ENCODE measurements at regions not wholly inside any gene's neighbourhood (a gene's known extent, or its start where the extent isn't known, plus 50 kb on each side); places are given as distances from the start of the nearest gene placed in this dataset.
"Not testable (repeated sequence)": the region's sequence is repeated elsewhere in the genome, so short reads cannot be mapped to it uniquely, and the experiment has no call there.

DNA sequence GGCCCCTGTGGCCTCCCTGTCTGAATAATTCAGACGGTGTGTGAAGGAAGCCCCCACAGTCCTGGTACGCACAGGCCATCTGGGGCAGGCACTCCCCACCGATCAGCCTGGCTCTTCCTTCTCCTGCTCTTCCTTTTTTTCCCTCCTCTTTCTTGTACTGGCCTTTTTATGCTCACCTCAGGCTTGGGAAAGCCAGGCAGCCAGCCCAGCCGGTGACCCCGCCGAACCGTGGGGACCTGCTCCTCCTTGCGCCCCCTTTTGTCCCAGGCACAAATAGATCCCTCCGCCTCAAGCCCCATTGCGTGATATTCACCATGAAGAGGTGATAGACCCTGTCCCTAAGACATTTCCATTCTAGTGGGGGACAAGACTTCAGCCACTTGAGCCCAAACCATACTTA lies 80.2 kb upstream of the BRD7 start:
- DNase-seq = no peak

DNA sequence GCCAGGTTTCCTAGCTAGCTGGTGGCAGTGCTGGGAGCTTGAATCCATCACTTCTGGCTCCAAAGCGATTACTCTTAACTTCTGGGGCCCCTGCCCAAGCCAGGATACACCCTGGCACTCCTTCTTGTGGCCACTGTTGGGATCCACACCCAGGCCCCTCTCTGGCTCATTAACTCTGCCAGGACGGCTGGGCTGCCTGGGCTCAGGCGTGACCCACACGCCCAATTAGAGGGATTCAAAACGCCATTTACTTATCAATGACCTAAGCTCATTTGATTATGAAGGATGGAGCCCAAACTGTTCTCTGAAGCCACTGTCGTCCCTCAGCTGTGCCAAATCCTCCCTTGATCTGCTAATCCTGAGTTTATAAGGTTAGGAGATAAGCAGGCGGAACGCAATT lies 79.7 kb upstream of the BRD7 start:
- DNase-seq = no peak

DNA sequence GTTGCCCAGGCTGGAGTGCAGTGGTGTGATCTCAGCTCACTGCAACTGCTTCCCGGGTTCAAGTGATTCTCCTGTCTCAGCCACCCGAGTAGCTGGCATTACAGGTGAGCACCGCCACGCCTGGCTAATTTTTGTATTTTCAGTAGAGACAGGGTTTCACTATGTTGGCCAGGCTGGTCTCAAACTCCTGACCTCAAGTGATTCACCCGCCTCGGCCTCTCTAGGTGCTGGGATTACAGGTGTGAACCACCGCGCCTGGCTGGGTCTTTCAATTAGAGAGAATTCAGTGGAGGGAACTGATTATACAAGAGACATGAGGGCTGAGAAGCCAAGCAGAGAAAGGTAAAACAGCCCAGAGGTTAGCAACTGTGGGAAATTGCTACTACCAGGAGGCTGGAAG lies 78.6 kb upstream of the BRD7 start:
- not testable (repeated sequence) for DNase-seq

DNA sequence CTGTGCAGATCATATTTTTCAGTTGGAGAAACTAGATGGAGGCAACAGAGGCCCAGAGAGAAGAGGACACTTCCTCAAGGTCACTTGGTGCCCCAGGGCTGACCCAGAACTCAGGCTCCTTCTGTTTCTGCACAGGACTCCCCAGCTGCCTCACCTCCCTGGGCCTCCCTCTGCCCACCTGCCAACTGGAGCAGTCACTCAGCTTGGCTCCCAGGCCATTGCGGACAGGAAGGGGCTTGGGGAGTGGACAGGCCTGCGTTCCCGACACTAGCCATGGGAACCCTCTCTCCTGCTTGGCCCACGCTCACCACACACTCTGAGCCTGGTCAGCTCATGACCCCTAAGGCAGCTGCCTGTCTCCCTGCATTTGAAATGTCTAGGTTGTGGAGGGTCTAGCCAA lies 78.1 kb upstream of the BRD7 start:
- no peak for DNase-seq

DNA sequence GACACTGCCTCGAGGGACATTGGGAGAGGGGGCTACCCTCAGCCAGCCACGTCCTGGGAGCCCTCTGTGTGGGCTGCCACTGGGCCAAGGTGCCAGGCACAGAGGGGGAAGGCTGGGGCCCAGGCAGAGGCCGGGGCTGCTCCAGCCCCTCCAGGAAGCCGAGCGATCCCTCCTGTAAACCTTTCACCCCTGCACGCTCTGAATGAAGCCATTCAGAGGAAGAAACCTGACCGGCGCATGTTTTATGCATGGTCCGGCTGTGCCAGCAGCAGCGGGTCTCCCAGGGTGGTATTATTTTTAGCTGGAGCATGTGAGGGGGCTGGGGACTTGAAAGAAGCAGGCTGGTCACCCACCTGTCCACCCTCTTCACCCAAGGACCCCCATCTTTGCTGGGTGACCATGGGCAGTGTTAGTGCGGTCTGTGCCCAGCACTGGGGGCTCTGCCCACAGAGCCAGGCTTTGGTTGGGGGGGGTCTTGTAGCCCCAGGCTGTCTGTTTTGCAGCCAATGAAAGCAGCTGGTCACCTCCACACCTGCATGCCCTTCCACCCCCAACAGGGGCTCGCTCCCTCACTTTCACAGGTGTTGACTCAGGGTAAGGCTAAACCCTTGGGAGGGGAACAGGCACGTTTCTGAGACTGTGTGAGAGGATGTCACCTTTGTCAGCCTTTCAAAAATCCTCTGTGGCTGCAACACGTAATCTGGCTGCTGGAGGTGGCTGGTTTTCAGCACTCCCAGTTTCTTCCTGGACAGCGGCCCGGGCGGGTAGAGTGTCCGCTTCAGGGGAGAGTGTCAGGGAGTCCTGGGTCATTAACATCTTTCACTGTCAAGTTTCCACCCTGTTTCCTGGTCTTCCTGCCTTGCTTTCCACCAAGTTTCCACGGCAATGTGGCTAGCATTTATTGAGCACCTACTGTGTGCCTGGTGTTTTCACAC lies 77.1 kb upstream of the BRD7 start:
- no peak for DNase-seq

DNA sequence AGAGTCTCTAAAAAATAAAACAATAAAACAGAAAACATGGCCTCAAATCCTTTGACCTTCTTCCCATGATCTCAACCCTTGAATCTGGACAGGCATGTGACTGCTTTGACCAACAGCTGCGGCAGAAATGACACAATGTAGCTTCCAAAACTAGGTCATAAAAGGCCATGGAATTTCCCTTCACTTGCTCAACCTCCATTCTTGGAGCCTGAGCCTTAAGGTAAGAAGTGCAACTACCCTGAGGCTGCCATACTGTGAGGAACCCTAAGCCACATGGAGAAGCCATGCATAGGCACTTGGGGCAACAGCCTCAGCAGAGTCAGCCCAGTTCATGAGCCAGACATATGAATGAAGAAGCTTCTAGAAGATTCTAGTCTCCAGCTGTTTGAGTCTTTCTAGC lies 75.7 kb upstream of the BRD7 start:
- DNase-seq = no peak

DNA sequence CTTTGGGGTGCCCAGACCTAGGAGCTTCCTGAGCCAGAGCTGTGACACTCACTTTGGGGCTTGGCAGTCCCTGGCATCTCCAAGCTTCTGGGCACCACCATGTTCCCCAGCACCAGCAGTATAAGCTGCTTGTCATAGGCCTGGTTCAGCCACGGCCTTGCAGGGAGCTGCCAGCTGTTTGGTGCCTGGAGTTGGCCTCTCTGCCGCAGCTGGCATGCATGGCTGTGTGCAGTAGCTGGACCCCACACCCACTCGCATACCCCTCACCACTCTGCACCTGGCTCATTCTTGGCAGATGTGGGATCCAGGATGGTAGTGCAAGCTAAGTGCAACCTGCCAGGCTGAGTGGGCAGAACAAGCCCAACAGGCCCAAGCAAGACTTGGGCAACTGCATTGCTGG lies 73.4 kb upstream of the BRD7 start:
- DNase-seq = no peak

DNA sequence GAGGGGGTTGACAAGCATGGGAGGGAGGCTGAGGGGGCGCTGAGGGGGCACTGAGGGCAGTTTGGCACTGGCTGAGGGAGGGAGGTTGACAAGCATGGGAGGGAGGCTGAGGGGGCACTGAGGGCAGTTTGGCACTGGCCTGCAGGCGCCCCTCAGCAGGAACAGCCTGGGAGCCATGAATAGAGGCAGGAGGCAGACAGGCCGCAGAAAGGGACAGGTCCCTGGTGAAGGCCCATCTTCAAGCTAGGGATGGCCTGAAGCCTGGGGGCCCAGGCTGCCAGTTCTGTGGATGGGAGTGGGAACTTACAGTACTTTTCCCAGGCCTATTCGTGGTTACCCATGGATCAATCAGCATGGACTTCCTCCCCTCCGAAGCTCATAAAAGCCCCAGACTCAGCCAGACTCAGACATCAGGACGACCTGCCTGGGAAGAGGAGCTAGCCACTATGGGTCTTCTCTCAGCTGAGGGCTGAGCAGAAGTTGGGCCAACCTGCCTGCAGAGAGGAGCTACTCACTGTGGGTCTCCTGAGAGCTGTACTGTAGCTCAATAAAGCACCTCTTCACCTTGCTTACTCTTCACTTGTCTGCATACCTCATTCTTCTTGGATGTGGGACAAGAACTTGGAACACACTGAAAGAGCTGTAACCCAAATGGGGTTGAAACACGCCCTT lies 72.8 kb upstream of the BRD7 start:
- no peak for DNase-seq

DNA sequence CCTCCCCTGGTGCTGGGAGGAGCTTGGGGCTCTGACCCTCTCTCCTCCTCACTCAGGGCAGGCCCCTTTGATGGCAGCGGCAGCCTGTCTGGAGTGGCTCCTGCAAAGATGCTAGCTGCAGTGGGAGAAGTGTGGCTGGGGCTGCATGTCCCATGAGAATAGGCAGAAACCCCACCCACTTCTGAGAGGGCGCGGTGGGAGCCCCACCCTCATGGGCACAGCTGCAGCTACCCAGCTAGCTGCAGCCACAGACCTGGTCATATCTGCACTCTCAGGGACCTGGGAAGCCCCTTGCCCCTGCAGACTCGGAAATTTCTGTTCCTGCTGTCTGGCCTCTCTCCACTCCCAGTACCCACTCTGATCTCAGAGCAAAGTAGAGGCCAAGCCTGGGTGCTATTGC lies 72.2 kb upstream of the BRD7 start:
- DNase-seq = no peak

DNA sequence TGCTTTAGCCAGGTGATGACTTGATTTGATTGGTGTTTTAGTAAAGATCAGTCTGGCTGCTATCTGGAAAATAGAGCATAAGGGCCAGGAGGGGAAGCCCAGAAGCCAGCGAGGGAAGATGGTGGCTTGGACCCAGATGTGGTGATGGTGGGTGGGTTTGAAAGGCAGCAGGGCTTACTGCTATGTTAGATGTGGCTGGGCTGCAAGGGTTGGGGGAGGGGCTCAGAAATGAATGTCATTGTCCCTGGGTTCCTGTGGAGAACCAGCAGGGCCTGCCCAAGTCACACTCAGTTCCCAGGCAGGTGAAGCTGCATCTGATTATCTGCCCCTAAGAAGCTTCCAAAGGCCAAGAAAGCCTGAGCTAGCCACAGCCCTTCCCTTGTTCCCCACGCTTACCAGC lies 71.7 kb upstream of the BRD7 start:
- DNase-seq = no peak

DNA sequence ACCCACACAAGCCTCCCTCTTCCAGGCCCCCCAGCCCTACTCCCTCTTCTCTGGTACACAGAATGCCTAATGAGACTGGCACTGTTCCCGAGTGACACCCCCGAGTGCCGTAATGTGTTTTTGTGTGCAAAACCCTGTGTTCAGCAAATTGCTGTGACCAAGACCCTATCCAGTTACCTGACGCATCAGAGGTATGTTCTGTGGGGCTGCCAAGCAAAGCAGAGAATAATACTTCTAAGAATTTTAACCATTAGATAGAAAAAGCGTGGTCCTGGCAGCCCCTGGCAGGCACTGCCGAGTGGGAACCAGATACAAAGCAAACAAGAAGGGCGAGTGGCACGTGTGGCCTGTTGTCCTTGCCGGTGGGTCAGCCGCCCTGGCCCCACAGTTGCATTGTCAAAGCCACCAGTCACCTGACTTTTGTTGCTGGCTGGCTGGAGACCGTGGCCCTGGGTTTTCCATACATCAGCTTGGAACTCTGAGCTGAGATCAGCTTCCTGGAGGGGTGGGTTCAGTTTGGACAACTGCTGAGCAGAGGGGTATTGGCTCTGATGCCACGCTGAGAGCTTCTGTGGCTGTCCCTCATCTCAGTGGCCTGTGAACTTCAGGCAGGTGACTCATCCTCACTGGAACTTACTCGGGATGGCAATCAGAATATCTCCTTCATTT lies 69.1 kb upstream of the BRD7 start:
- no peak for DNase-seq

DNA sequence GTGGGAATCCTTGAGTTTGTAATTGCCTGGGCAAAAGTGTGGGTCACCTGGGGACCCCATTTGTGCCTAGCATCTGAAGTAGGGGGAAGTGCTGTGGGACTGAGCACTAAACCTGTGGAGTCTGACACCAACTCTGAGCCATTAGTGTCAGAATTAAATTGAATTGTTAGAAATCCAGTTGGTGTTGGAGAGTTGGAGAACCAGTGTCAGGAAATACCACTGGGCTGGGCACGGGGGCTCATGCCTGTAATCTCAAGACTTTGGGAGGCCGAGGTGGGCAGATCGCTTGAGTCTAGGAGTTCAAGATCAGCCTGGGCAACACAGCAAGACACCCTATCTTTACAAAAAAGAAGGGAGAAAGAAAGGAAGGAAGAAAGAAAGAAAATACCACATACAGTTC lies 67.5 kb upstream of the BRD7 start:
- no peak for DNase-seq

DNA sequence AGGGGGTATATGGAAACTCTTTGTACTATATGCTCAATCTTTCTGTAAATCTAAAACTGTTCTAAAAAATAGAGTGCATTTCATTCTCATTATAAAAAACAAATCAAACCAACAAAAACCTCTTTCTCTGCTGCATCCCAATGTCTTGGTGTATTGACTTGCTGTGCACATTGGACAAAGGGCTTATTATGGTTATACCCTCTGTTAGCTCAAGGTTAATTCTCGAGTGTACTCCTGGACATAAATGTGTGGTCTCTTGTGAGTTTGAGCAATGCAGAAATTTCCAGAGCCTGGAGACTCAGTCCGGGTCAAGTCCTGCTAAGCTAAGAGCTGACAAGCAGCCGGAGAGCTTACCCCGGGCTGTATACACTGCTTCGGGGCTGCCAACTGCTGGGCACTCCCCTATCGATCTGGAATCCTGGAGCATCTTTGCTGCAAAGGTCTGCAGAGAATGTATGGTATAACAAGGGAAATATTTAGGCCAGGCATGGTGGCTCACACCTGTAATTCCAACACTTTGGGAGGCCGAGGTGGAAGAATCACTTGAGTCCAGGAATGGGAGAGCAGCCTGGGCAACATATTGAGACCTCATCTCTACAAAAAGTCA lies 66.2 kb upstream of the BRD7 start:
- no peak for DNase-seq

DNA sequence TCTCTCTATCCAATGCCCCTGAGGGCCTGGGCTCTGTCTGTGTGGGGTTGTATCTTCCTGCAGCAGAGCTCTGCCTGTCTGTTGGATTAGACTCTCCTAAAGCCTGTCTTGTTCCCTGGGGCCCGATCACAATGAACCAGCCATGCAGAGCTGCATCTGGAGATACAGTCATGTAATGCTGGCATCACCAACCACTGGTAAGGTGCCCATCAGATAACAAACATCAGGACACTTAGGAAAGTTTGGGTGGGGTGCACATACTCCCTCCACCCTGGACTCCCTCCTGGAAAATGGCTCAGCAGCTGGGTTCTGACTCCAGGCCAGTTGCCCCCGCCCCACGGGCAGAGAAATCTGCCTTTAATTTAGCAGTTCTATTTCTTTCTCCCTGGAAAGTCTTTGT lies 61.3 kb upstream of the BRD7 start:
- DNase-seq = no peak

DNA sequence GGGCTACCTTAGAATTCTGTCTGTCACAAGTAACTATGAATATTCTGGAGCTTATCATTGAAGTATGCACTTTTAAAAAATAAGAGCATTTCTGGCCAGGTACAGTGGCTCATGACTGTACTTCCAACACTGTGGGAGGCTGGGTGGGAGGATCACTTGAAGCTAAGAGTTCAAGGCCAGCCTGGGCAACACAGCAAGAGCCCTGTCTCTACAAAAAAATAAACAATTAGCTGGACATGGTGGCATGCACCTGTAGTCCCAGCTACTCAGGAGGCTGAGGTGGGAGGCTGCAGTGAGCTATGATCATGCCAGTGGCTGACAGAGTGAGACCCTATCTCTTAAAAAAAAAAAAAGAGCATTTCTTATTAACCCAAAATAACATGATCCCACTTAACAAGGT lies 60.0 kb upstream of the BRD7 start:
- no peak for DNase-seq

DNA sequence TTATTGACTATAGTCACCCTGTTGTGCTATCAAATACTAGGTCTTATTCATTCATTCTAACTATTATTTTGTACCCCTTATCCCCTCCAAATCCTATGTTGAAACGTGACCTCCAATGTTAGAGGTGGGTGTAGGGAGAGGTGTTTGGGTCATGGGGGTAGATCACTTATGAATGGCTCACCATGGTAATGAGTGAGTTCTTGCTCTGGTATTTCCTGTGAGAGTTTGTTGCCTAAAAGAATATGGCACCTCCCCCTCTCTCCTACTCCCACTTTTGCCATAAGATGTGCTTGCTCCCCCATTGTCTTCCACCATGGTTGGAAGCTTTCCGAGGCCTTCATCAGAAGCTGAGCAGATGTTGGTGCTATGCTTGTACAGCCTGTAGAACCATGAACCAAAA lies 59.3 kb upstream of the BRD7 start:
- no peak for DNase-seq

DNA sequence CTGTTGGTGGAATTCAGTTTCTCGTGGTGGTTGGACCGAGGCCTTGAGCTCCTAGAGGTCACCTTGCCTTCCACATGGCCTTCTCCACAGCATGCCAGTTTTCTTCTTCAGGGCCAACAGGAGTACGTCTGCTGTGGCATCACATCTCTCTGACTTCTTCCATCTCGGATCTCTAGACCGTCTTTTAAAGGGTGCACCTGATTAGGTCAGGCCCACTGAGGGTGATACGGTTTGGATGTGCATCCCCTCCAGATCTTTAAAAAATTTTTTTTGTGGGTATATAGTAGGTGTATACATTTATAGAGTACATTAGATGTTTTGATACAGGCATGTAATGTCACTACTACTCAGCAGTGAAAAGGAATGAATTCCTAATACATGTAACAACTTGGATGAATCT lies 58.3 kb upstream of the BRD7 start:
- no peak for DNase-seq

DNA sequence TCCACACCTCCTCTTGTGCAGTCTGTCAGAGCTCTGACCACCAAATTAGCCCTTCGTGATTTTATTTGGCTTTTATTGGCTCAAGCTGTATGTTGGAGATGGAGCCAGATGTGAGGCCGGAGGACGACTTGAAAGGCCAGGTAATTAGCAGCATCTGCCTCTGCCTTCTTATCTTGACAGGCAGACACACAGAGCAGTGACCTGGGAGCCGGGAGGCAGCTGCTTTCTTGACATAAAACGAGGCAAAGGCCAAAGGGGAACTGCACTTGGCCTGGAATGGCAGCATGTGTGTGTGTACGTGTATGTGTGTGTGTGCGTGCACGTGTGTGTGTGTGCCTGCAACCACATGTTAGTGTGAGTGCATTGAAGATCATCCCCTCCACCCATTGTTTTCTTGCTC lies 56.9 kb upstream of the BRD7 start:
- no peak for DNase-seq

DNA sequence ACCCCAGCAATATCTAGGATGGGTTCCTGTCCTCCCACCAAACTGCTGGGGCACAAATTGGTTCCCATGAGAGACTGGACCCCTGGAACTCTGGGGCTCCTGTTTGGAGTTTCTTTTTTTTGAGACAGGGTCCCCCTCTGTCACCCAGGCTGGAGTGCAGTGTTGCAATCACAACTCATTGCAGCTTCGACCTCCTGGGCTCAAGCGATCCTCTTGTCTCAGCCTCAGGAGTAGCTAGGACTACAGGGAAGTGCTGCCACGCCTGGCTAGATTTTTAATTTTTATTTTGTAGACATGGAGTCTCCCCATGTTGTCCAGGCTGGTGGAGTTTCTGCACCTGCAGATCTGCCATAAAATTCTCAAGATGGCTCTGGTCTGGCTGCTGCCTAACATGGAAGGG lies 56.3 kb upstream of the BRD7 start:
- no peak for DNase-seq

DNA sequence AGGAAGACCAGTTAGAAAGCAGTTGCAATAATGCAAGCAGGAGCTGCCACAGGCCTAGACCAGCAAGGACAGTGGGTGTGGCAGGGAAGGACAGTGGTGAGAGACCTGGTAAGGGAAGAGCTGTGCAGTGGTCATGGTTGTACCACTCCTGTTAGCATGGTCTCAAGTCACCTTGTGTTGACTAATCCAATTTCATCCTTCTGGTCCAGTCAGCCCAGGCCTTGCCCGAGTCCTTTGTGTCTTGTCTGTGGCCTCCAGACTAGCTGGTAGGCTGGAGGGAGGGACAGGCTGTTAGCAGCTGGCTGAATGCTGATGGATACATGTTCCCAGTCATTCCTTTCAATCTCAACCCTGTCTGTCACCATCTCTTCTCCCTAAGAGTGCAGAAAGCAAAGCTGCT lies 54.1 kb upstream of the BRD7 start:
- no peak for DNase-seq

DNA sequence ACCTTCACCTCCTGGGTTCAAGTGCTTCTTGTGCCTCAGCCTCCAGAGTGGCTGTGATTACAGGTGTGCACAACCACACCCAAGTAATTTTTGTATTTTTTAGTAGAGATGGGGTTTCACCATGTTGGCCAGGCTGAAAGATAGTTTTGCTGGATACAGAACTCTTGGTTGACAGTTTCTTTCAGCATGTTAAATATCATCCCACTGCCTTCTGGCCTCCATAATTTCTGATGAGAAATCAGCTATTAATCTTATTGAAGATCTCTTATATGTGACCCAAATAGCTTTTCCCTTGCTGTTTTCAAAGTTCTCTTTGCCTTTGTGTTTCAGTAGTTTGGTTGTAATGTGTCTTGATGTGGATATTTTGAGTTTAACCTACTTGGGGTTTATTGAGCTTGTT lies 50.3 kb upstream of the BRD7 start:
- no peak for DNase-seq
